HG02840 (cell line): ENCODE measurements at regions not wholly inside any gene's neighbourhood (a gene's known extent, or its start where the extent isn't known, plus 50 kb on each side); places are given as distances from the start of the nearest gene placed in this dataset.

Experiments used
- ATAC-seq: cut with Tn5 transposase; IDR thresholded peaks from one replicate; pipeline ENCODE4 v1.9.1; 2021; ENCODE audit warnings: mild to moderate bottlenecking, moderate library complexity, moderate number of reproducible peaks; ENCODE audit not compliant: unreplicated experiment, low FRiP score

DNA sequence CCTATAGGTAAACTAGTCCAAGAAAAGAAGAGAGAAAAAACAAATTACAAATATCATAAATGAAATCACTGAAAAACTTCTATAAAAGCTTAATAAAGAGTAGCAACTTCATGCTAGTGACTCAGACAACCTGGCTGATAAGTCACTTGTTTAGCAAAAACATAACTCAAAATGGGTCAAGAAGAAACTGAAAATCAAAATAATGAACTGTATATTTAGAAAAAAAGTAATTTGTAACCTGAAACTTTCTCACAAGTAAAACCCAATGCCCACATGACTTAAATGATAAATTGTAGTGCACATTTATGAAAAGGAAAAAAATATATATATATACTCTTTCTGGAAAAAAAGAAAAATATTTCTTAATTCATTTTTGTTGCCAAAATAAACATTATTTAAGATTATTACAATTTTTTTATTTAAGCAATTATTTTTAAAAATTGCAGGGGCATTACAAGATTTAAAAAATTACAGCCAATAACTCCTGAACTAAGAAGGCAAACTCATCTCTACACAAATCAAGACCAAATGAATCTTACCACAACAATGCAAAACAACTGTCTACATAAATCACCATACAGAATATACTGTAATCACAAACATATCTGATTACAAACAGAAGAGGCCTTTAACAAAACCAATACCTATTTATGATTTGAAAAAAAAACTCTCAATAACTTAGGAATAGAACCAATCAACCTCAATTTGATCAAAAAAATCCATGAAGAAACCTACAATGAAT, 406.3 kb downstream of the CDH7 start:
- no peak for ATAC-seq

DNA sequence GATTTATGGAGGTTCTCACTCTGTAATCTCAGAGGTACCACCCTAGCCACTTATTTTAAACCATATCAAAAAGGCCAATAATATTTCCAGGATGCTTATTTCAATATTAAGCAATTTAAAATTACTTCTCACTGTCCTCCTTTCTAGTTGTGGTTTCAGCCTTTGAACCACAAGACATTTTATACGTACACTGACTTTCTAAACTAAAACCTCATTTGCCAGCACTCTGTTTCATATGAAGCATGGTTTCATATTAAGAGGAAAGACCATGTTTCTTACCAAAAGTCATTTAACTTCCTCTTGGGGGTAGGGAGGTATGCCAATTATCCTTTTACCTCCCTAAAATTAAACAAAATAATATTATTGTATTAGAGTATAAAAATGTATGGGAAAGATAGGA, 399.8 kb downstream of the CDH7 start:
- ATAC-seq, result no peak

- ATAC-seq, result no peak
Measured at GRCh38 chr18:66143029-66143428, 392.2 kb downstream of the CDH7 start.

- no peak for ATAC-seq
Measured at GRCh38 chr18:66141716-66142115, 390.9 kb downstream of the CDH7 start.

GRCh38 chr18:66138642-66139041, 387.8 kb downstream of the CDH7 start:
- no peak for ATAC-seq

GRCh38 chr18:66136039-66136438, 385.2 kb downstream of the CDH7 start:
- ATAC-seq, result no peak

GRCh38 chr18:66129248-66129647, 378.4 kb downstream of the CDH7 start:
- no peak for ATAC-seq

DNA sequence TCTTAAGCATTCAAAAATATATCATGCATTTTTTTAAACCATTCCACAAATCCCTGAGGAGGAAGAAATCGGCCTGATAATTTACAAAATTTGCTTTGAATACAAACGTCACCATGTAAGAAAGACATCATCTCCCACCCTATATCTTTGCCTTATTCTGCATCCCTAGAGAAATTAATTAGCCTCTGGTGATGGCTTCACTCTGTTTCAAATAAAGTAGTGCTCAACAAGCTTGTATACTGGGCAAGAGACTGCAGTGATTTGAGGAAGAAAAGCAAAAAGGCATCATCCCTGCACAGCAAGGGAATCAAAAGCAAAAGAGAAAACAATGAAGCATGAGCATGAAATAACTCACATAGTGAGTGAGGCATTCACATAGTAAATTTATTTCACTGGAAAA, 375.5 kb downstream of the CDH7 start:
- ATAC-seq, result no peak

GRCh38 chr18:66124394-66124793, 373.6 kb downstream of the CDH7 start:
- no peak for ATAC-seq

GRCh38 chr18:66119347-66119746, 368.5 kb downstream of the CDH7 start:
- ATAC-seq, result no peak

DNA sequence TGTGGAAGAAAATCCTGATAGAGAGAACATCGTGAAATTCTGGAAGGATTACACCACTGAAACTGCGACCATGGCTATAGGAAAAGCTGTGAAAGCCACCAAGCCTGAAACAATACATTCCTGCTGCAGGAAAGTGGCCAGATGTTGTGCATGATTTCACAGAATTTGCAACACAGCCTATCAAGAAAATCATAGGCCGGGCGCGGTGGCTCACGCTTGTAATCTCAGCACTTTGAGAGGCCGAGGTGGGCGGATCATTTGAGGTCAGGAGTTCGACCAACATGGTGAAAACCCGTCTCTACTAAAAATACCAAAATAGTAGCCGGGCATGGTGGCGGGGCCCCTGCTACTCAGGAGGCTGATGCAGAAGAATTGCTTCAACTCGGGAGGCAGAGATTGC, 360.2 kb downstream of the CDH7 start:
- ATAC-seq, result no peak

- no peak for ATAC-seq
Measured at GRCh38 chr18:66110607-66111006, 359.8 kb downstream of the CDH7 start.

GRCh38 chr18:66109981-66110380, 359.2 kb downstream of the CDH7 start:
- ATAC-seq, result no peak

GRCh38 chr18:66107546-66107945, 356.7 kb downstream of the CDH7 start:
- ATAC-seq, result no peak

DNA sequence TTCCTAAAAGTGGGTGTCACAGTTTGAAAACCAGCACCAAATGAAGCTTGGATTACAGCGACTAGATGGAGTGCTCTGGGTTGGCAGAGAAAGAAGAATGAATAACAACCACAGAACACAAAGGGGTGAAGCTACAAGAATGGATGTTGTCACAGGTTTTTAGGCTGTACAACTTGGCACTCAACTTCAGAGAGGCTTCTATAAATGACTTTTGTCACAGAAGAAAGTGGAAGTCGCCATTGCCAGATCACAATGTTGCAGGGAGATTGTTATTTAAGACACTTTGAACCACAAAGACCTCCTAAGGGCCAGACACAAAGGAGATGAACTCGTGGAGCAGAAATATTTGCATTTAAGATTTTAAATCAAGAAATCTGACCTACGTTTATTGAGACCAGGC, 354.2 kb downstream of the CDH7 start:
- no peak for ATAC-seq

DNA sequence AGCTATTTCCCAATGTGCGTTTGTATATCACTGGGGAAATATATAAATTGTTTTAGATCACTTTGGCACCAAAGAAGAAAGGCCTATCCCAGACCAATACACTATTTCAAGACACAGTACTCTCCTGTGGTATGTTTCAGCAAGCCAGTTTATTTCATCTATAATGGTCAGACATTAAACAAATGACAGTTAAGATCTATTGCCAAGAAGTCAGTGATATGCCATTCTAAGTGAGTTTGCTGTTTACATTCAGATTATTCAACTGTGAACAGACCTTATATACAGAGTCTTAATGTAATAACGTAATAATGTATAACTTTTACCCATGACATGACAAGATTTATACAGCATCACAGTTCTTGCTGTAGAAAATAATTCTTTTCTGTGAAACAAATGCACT, 352.7 kb downstream of the CDH7 start:
- no peak for ATAC-seq

GRCh38 chr18:66083078-66083477, 332.3 kb downstream of the CDH7 start:
- ATAC-seq, result no peak

GRCh38 chr18:66078925-66079800, 328.4 kb downstream of the CDH7 start:
- no peak for ATAC-seq

DNA sequence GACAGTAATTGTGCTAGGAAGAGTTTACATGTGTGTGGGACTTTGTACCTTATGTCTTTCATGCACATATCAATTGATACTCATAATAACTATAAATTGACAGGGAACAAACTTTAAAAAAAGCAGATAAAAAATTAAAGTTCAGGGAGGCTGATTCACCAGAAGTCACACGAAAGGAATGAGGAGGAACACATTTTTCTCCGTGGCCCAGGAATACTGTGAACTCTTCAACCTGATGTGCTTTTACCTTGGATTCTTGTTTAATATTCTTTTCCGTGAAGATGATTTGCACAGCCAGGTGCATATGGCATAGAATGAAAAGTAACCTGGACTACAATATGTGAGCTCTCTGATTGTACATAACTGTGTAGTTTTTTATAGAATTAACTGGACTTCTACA, 326.3 kb downstream of the CDH7 start:
- ATAC-seq, result no peak

DNA sequence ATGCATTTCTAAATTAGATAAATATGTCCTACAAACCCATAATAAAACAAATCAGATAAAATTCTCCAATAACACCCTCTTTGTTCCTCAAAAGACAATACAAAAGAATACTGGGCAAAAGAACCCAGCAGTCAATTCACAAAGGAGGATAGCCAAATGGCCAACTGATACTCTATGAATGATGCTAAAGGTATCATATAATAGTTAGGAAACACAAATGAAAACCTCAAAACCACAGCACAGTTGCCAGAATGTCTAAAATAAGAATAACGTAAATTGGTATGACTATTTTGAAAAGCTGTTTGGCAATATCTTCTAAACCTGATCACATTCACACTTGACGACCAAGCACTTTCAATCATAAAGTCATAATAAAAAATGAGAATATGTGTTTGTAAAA, 315.4 kb downstream of the CDH7 start:
- no peak for ATAC-seq

- ATAC-seq, result no peak
Measured at GRCh38 chr18:66048406-66048805, 297.6 kb downstream of the CDH7 start.
